NCI-H1436 (cell line): ENCODE measurements at regions not wholly inside any gene's neighbourhood (a gene's known extent, or its start where the extent isn't known, plus 50 kb on each side); places are given as distances from the start of the nearest gene placed in this dataset.

Experiments
- DNase-seq: peaks from one replicate; lab custom pipeline; 2025; lab: John Stamatoyannopoulos, UW

DNA sequence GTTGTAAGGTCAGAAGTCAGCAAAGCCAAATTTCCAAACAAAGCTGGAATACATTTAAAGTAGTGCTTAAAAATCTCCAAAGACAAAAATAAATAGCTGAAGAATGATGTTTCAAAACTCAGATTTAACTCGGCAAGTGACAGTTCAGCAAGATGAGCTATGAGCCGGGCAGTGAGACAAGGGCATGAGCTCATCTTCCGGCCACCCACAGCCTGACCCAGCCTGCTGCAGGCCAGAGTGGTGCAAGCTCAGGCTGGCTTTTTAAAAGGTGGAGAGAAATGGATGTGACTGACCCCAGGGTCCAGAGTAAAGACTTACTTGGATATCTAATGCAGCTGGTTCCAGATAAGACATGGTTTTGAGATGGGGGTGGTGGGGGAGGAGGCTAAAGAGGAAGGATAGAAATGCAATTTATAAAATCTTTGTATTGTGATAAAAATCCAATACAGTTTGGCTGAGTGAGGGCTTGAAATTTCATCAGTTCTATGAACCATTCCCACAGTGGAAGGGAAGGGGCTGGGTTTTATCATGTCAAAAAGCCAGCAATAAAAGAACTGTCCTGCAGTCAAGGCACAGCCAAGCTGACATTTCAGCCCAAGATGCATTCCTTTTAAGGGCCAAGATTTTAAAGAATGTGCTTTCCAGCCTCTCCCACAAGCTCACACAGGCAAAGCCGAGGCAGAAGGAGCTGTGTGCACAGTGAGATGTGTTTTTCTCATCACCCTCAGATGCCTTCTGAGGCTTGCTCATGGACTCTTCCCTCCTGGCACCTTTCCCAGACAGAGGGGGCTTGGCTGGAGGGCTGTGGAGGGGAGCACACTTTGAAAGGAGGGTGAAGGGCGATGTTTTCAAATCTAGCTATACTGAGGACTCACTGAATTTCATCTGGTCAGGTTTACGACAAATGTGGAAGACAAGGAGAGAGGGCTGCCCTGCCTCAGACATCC, 97.9 kb upstream of the KLHL29 start:
- no peak for DNase-seq

DNA sequence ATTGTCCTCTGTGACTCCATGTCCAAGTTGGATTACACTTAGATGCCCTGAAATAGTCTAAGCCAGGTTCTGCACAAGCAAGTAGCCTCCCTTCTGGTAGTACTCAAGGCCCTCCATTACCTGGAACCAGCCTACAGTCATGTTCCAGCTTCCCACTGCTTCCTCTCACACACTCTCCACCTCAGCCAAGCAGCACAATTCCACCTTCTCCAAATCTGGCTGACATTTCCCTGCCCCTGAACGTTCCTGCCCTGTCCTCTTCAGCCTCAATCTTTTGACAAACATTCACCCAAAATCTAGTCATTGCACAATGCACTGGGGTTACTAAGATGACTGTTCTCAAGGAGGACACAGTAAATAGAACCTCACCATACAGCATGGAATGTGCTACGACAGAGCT, 95.3 kb upstream of the KLHL29 start:
- no peak for DNase-seq

DNA sequence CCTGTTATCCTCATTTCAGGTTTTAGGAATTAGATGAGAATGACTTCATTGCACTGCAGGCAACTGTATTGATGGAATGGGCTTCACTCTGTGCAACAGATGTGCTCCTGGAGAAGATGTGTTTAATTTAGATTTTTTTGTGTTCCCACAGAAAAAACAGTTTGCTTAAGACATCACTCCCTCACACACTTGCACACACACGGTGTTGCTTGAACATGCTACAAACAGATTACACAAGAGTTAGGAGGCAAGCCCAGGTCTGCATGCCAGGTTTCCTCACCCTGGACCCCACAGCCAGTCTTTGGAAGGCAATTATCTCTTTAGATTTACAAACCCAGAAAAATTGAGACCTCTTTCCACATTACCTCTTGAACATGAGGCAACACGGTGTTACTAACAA, 93.7 kb upstream of the KLHL29 start:
- no peak for DNase-seq

DNA sequence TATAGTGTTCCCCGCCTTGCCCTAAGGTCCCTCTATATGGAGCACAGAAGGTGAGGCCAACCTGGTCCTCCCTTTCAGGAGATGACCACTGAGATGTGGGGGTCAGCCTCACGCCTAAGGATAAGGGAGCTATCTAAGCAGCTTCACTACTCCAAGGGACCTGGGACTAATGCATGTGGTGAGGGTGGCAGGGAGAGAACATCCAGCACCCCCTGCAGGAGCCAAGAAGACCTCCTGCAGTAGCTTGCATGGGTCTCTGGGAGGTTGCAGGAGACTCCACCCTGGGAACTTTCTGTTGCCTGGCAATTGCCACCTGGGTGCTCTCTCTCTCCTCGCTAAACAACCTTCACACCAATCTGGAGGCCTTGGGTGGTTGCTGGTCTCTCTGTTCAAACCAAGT, 93.0 kb upstream of the KLHL29 start:
- no peak for DNase-seq

DNA sequence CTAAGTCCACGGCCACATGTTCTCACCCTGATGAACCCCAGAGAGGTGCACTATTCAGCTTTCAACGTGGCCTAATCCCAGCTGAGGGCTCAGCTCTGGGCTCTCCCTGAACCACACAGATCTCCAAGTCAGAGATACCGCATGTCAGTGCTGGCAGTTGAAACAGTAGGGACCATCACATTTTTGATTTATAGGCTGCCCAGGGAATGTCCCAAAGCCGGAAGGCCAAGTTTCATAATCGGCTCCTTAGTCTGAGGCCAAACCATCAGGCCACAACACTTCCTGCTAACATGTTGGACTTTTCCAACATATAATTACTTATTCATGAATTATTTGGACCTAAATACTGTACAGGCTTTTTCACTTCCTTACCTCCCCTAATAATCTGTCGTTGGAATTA, 91.9 kb upstream of the KLHL29 start:
- no peak for DNase-seq

DNA sequence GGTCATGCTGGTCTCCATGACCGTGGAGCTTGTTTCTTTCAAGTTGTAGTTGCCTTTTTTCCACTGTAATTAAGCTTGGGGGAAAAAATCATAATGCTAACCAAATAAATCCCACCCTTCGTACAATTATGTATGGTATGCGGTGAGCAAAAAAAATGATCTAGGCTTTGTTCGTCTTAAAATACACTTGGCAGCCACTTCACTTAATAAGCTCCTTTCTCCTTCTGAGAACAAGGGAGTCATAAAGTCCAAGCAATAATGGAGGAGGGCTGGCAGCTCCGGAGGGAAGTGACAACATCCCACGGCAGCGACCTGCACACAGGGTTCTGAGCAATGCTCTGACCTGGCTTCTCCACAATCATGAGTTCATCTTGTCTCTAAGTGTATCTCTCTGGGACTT, 91.2 kb upstream of the KLHL29 start:
- DNase-seq: no peak

DNA sequence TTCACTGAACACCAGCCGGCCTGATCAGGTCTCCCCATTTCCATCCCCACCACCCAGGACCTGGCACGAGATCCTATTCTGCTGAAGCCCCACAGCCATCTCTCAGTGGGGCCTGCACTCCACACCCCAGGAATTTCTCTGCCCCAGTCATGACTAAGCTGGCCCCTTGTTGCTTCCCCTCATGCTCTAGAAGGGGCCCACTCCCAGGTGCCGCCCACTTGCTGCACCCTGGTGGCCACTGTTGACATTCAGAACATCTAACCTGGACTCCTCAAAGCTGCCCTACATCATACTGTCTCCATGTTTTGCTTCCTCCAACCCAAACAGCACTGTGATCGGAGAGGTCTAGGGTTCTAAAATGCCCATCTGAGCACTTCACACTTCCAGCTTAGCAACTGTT, 90.7 kb upstream of the KLHL29 start:
- no peak for DNase-seq

DNA sequence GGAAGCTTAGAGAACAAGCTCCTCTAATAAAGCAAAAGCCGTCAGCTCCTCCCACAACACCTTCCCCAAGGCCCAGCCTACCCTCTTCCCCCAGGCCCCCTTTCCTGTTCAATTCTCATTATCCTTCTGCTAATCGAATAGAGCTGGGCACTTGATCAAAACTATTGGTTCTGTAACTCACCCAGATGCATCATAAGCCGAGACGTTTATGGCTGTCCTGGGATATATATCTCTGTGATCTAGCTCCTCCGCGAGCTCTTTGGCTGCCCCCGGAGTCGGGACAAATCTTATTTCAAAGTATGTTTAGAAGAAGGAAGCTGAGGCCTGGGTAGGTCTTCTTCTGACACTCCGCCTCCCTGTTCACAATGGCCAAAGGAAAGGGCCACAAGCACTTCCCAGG, 88.3 kb upstream of the KLHL29 start:
- no peak for DNase-seq

DNA sequence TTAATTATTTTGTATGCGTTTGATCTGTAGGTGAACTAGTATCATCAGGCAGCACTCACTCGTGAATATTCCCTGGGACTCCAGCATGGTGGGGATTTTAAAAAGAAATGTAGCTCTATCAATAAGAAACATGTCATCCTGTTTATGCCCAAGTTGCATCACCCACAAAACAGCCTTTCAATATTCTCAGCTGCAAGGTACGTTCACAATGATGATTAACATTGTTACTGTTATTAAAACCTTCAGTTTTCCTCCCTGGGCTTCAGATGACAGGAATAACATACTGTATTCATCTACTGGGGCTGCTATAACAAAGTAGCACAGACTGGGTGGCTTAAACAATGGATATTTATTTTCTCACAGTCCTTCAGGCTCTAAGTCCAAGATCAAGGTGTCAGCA, 87.9 kb upstream of the KLHL29 start:
- no peak for DNase-seq

DNA sequence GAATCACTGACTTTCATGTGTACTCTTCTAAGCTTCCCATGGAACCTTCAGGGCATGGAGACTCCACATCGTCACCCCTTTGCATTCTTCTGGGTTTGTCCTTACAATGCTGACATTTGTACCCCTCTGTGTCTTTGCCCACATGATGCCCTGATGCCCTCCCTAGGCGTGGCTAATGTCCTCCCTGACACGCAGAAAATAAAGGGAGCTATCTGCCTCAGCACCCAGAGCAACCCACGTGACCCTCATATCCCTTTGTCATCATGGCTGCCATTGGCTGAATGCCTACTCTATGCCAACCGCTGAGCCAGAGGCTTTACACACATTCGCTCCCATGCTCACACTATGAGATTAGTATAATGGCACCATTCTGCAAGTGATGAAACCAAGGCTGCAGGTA, 86.4 kb upstream of the KLHL29 start:
- no peak for DNase-seq

DNA sequence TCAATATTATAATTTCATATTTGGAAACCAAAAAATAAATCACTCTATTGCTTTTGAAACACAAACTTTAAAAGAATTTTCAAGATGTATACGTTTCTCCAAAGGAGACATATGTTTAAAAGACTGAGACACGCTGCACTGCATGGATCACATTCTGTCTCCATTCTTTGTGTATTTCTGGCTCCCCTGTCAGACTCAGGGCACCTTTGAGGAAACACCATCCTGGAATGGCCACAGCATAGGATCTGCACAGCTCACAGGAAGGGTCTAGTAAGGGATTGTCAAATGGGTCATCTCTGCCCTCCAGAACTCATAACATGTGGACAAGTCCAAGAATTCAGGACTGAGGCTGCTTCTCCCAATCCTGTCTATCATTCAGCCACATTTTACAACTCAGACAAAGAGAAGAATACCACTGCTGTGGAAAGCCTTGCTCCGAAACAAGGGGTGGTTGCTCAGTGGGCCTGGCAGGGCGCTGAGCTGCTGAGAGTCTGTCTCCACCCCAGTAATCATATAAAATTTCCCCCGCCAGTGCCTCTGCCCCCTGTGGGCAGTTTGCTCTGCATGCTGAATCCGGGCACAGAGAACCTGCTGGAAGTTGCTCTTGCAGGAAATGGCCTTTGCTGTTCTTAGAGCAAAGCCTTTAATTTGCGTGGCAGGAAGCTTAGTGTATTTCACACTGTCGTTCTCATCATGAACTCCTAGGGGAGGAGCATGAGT, 85.3 kb upstream of the KLHL29 start:
- DNase-seq: no peak

DNA sequence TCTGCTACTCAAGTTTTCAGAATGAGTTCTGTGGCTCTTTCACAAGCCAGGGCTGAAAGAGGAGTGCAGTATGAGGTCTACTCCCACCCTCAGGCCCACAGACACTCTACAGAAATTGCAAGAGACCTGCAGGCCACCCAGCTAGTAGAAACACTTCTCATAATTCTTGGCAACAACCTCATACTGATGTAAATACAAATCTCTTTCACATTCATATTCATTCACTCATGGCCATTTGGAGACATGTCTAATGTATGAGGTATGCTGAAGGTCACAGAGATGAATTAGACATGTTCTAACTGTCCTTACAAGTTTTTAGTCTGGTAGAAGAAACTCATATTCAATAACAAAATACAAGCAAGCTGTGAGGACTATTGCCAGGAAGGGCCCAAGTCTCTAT, 83.8 kb upstream of the KLHL29 start:
- DNase-seq: no peak

DNA sequence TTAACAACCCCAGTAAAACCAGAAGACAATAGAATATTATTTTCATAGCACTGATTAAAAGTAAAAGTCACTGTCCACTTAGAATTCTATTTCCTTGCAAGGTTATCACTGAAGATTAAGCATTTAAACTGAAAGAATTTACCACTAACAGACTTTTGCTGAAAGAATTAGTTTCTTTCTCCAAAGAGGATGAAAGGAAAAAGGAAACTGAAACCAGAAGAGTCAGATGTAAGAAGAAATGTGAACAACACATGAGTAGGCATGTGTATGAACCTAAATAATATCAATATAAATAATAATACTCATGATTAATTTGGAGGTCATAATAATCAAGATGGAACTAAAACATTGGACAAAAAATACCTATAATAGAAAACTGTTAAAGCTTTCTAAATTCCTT, 82.4 kb upstream of the KLHL29 start:
- DNase-seq: no peak

DNA sequence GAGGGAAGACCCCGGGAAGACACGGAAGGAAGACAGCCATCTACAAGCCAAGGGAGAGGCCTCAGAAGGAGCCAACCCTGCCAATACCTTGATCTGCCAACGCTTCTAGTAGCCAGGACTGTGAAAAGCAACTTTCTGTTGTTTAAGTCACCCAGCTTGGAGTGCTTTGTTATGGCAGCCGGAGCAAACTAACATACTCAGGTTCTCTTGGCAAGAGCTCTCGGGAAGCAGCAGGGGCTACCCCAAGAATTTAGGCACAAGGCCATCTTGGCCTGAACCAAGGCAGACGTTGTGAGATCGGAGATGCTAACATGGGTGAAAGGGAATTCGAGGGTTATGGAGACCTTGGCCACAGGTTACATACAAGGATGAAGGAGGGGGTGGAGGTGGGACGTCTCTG, 78.6 kb upstream of the KLHL29 start:
- no peak for DNase-seq

DNA sequence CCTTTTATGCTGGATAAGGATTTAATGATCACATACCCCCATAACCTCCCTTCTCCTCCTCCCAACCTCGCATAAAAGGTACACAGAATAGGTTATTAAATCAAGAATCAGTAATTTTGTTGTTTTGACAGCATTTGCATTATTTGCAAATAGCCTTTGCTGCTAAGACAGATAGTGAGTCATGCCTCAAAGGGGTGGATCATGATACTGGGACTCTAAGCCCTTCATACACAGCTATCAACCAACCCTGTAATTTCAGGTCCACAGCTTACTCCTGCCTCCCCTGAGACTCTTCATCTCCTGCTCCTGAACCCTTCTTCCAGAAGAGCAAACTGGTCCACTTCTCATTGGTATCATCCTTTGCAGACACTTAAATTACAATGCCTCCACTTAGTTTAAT, 73.8 kb upstream of the KLHL29 start:
- DNase-seq: no peak

DNA sequence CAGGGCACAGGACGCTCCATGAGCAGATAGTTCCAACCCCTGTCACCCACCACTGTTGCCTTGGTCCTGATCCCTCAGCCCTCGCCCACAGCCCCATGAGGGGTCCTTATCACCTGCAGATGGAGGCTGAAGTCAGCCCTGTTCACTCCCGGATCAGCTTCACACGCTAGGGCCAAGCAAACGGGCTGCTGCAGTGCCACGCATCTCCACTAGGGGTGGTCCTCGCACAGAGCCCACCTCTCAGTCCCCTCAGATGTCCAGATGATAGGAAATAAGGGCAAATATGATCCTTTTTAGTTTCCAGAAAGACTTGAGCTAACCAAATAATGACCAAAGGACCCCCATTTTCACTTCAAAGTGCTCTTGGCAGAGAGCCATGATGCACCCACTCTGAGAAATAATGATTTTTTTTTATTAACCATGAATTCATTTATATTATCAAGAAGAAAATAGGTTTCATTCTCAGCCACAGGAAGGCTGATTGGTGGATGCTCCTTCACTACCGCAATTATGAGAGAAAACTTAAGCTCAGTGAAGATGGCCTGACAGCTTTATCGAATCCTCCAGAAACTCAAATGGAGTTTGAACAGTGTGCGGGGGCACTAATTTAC, 71.9 kb upstream of the KLHL29 start:
- no peak for DNase-seq

DNA sequence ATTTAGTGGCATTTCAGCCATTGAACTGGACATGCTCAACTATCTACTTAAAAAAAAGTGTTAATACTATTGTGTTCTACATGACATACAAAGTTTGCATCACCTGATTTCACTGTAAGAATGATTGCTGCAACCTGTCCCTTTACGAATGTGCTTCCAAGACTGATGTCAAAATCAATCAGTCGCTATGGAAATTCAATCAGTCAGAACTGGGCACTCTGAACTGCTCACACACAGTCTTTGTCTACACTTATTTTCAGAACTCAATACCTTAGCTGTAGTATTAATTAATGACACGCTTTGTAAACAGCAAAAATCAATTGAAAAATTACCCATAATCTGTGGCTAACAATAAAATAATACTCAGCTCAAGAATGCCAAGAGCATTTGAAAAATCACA, 70.3 kb upstream of the KLHL29 start:
- DNase-seq: no peak

DNA sequence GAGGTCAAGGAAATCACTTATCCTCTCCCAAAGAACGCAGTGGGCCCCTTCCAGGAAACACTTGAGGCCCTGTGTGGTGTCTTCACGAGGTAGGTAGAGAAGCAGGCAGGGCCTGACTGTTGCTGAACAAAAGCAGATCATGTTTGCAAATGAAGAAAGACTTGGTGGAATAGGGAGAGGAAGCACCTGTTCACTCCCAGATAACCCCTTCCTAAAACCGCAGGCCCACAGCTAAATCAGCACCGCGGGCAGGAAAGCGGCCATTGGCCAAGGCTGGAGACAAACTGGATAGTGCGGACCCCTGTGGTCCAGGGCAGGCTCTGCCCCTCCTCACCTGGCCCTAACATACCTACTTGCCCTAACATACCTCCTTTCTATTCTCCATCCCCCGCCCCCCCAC, 64.9 kb upstream of the KLHL29 start:
- DNase-seq: no peak

DNA sequence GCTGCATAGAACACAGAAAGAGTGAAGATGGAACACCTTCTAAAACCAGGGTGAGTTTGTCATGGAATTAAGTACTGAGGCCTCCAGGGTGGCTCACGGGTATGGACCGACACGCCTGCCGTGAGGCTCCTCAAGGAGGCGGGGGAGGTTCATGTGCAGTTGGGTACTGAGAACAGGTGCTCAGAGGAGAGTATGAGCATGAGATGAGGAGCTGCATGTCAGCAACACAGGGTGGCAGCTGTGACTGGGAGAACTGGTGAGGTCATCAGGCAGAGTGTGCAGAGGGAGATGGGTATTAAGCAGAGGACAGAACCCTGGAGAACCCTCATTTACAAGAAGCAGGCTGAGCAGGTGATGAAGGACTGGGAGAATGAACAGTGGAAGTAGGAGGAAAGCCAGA, 63.2 kb upstream of the KLHL29 start:
- DNase-seq: no peak

DNA sequence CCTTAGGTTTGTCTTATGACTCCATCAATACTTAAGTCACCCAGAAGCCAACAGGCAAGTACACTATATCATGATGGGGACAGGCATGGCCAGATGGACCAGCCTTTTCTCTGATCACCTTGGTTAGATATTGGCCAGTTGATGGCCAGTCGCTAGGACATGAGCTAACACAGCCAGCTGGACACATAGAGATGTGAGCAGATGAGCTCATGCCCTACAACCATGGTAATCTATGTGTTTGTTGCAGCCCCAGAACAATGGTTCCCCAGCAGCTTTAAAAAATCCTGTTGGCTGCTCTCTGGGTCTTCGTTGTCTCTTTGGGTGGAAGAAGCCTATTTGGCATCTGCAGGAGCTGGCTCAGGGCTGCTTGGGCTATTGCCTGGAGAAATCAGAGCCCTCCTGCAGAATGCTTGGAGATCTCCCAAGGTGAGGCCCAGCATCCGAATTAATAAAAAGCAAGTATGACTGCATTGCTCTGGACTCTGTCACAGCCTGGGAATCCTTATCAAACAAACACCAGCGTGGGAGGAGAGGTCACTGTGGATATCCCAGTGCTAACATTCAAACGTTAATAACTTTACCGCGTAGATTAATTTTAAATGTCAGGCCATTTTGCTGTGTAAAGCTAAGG, 62.3 kb upstream of the KLHL29 start:
- no peak for DNase-seq

DNA sequence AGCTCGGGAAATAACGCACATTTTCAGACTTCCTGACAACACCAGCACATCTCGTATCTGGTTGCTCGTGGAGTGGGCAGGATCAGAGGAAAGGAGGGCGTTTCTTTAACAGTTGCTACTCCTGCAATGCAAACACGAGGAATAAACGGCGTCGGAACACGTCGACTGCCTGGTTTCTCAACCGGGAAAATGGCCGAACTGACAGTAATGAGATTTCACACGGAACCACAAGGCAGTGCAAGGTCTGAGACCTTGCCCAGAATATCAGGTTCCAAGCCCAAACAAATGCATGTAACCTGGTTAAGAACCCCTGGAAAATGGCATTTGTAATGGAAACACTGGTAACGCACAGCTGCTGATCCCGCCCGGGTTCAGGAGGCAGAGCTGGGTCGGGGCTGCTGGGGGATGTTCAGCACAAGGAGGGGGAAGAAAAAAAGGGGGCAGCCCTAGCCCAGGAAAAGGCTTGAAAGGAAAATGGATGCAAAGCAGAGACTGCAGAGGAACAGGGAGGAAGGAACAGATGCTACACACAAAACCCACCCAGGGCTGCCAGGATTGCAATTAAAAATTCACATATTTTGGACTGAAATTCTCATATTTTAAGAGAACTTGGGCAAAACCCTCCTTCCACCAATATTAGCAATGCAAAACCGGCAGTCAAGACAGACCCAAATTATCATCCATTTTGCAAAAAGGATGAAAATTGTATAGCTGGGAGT, 61.6 kb upstream of the KLHL29 start:
- DNase-seq: no peak
